H54 (cell line): ENCODE measurements at regions not wholly inside any gene's neighbourhood (a gene's known extent, or its start where the extent isn't known, plus 50 kb on each side); places are given as distances from the start of the nearest gene placed in this dataset.
A peak's percentile ranks its signal among the peaks of the same experiment; 100 is the strongest.

ENCODE experiments used
- DNase-seq: peaks from one replicate; pipeline ENCODE4 v3.0.0; 2011; ENCODE audit warnings: low spot score, mixed read lengths; ENCODE audit not compliant: insufficient read length
- FAIRE-seq: peaks from 3 replicates; lab custom pipeline; 2011; peaks lifted over from hg19 to GRCh38; lab: Jason Lieb, UNC
- POLR2A ChIP-seq: IDR thresholded peaks from 2 replicates; pipeline ENCODE4 v1.6.1; 2011; ENCODE audit warnings: low read depth, mild to moderate bottlenecking, low read length

- DNase-seq (no peak), FAIRE-seq (no peak)
- no peak for TF ChIP-seq POLR2A
These were observed 79.9 kb downstream of the BBS10 start for GRCh38 chr12:76268267-76268666.

- peak; percentile 33 for DNase-seq
- no peak for TF ChIP-seq POLR2A
- peak; percentile 99 for FAIRE-seq
These were observed 81.4 kb downstream of the BBS10 start for GRCh38 chr12:76266797-76267196.

- peak; percentile 50 for FAIRE-seq
- no peak for DNase-seq
- TF ChIP-seq POLR2A: no peak
These were observed 82.6 kb downstream of the BBS10 start for GRCh38 chr12:76265424-76266180.

- no peak for FAIRE-seq
- DNase-seq: no peak
- no peak for TF ChIP-seq POLR2A
These were observed 83.6 kb downstream of the BBS10 start for GRCh38 chr12:76264611-76265012.

- FAIRE-seq (no peak), DNase-seq (no peak)
- TF ChIP-seq POLR2A: no peak
These were observed 84.5 kb downstream of the BBS10 start for GRCh38 chr12:76263696-76264095.

GRCh38 chr12:76260390-76260748, 87.8 kb downstream of the BBS10 start:
- no peak for FAIRE-seq
- no peak for DNase-seq
- no peak for TF ChIP-seq POLR2A

- no peak for TF ChIP-seq POLR2A
- peak; percentile 25 for DNase-seq
- peak; percentile 62 for FAIRE-seq
These were observed 88.4 kb downstream of the BBS10 start for GRCh38 chr12:76259660-76260389.

GRCh38 chr12:76259106-76259505, 89.1 kb downstream of the BBS10 start:
- no peak for TF ChIP-seq POLR2A
- no peak for FAIRE-seq
- DNase-seq: no peak

GRCh38 chr12:76256904-76257303, 91.3 kb downstream of the BBS10 start:
- no peak for TF ChIP-seq POLR2A
- no peak for FAIRE-seq
- no peak for DNase-seq

GRCh38 chr12:76256321-76256720, 91.9 kb downstream of the BBS10 start:
- TF ChIP-seq POLR2A: no peak
- FAIRE-seq: no peak
- no peak for DNase-seq

- no peak for TF ChIP-seq POLR2A
- FAIRE-seq: no peak
- DNase-seq: no peak
These were observed 92.5 kb downstream of the BBS10 start for GRCh38 chr12:76255692-76256091.

- no peak for FAIRE-seq
These were observed 92.9 kb downstream of the BBS10 start for GRCh38 chr12:76255281-76255680.

GRCh38 chr12:76252031-76252430, 96.2 kb downstream of the BBS10 start:
- FAIRE-seq: no peak
- no peak for TF ChIP-seq POLR2A
- DNase-seq: no peak

More at GRCh38 chr12:76255281-76255680, 92.9 kb downstream of the BBS10 start:
- no peak for TF ChIP-seq POLR2A
- no peak for DNase-seq

GRCh38 chr12:76250256-76250655, 98.0 kb downstream of the BBS10 start:
- DNase-seq: no peak
- peak; percentile 30 for FAIRE-seq
- no peak for TF ChIP-seq POLR2A
